Trophoblast cell (in vitro differentiated cells and primary cell): ENCODE measurements at regions not wholly inside any gene's neighbourhood (a gene's known extent, or its start where the extent isn't known, plus 50 kb on each side); places are given as distances from the start of the nearest gene placed in this dataset.
"Not testable (repeated sequence)": the region's sequence is repeated elsewhere in the genome, so short reads cannot be mapped to it uniquely, and the experiment has no call there.

Experiments used
- DNase-seq, 2 donors: peaks; one replicate each; pipeline ENCODE4 v3.0.0-alpha.2; 2016
- H2AFZ ChIP-seq: 2 replicates; pipeline ENCODE4 v1.6.1; 2013; ENCODE audit warnings: low read length, moderate library complexity, mild to moderate bottlenecking; ENCODE audit not compliant: insufficient read depth, poor library complexity
- H2AK5ac ChIP-seq: 2 replicates; pipeline ENCODE4 v1.6.1; 2013; ENCODE audit warnings: mild to moderate bottlenecking, low read length
- H2BK120ac ChIP-seq: 2 replicates; pipeline ENCODE4 v1.6.1; 2013; ENCODE audit warnings: low read length, mild to moderate bottlenecking, moderate library complexity; ENCODE audit not compliant: insufficient read depth, poor library complexity
- H2BK12ac ChIP-seq: 2 replicates; pipeline ENCODE4 v1.6.1; 2013; ENCODE audit warnings: mild to moderate bottlenecking, low read length, moderate library complexity
- H2BK5ac ChIP-seq: 2 replicates; pipeline ENCODE4 v1.6.1; 2013; ENCODE audit warnings: low read length, low read depth, moderate library complexity, mild to moderate bottlenecking; ENCODE audit not compliant: poor library complexity
- H3K14ac ChIP-seq: 2 replicates; pipeline ENCODE4 v1.6.1; 2013; ENCODE audit warnings: mild to moderate bottlenecking, low read length
- H3K18ac ChIP-seq: 2 replicates; pipeline ENCODE4 v1.6.1; 2013; ENCODE audit warnings: mild to moderate bottlenecking, low read length
- H3K23ac ChIP-seq: 2 replicates; pipeline ENCODE4 v1.6.1; 2013; ENCODE audit warnings: low read length
- H3K27ac ChIP-seq: 2 replicates; pipeline ENCODE4 v1.5.1; 2013; ENCODE audit warnings: low read depth, mild to moderate bottlenecking, inconsistent platforms, low read length, moderate library complexity
- H3K27me3 ChIP-seq: 2 replicates; pipeline ENCODE4 v1.6.1; 2013; ENCODE audit warnings: inconsistent platforms, mild to moderate bottlenecking, low read length, moderate library complexity; ENCODE audit not compliant: insufficient read depth
- H3K36me3 ChIP-seq, 2 experiments: 1 replicate in 1 of 2; 2 replicates in 1 of 2; pipeline ENCODE4 v1.6.1; 2013; ENCODE audit warnings: low read length in 2 of 2, mild to moderate bottlenecking in 2 of 2, moderate library complexity in 1 of 2; ENCODE audit not compliant: insufficient read depth in 2 of 2, control insufficient read depth in 1 of 2
- H3K4ac ChIP-seq: 2 replicates; pipeline ENCODE4 v1.6.1; 2013; ENCODE audit warnings: low read depth, mild to moderate bottlenecking, low read length, moderate library complexity
- H3K4me1 ChIP-seq, 2 experiments: 1 replicate in 1 of 2; 2 replicates in 1 of 2; pipeline ENCODE4 v1.6.1; 2013; ENCODE audit warnings: low read length in 2 of 2, mild to moderate bottlenecking in 2 of 2, moderate library complexity in 1 of 2; ENCODE audit not compliant: insufficient read depth in 2 of 2, control insufficient read depth in 1 of 2
- H3K4me2 ChIP-seq: 2 replicates; pipeline ENCODE4 v1.6.1; 2013; ENCODE audit warnings: inconsistent platforms, mild to moderate bottlenecking, low read length, moderate library complexity
- H3K4me3 ChIP-seq: 2 replicates; pipeline ENCODE4 v1.5.1; 2013; ENCODE audit warnings: mild to moderate bottlenecking, low read depth, low read length, inconsistent platforms
- H3K79me1 ChIP-seq: one replicate; pipeline ENCODE4 v1.6.1; 2013; ENCODE audit warnings: low read length
- H3K79me2 ChIP-seq: 2 replicates; pipeline ENCODE4 v1.6.1; 2013; ENCODE audit warnings: low read length, mild to moderate bottlenecking; ENCODE audit not compliant: control insufficient read depth, insufficient read depth, poor library complexity
- H3K9ac ChIP-seq: 2 replicates; pipeline ENCODE4 v1.6.1; 2013; ENCODE audit warnings: mild to moderate bottlenecking, low read length
- H3K9me3 ChIP-seq: 2 replicates; pipeline ENCODE4 v1.6.1; 2013; ENCODE audit warnings: low read depth, mild to moderate bottlenecking, control low read depth, inconsistent platforms, low read length; ENCODE audit not compliant: insufficient read depth
- H4K12ac ChIP-seq: 2 replicates; pipeline ENCODE4 v1.6.1; 2013; ENCODE audit warnings: low read depth, mild to moderate bottlenecking, low read length, moderate library complexity
- H4K8ac ChIP-seq: 2 replicates; pipeline ENCODE4 v1.6.1; 2013; ENCODE audit warnings: low read depth, mild to moderate bottlenecking, low read length, moderate library complexity
- H4K91ac ChIP-seq: one replicate; pipeline ENCODE4 v1.6.1; 2013; ENCODE audit warnings: low read depth, mild to moderate bottlenecking, low read length, moderate library complexity
- WGBS: extraction: QIAGEN DNeasy Blood & Tissue Kit; methylation state at CpG from one replicate; pipeline ENCODE4 v1.1.7; 2013; ENCODE audit warnings: missing lambda C conversion rate; ENCODE audit not compliant: insufficient read length, insufficient coverage; ENCODE audit errors: extremely low coverage; 5-methylcytosine and 5-hydroxymethylcytosine counted together

GRCh38 chr7:17420308-17421015 lies 122.0 kb downstream of the AHR start:
- not testable (repeated sequence) for H3K79me1 ChIP-seq, H3K36me3 ChIP-seq, H3K79me2 ChIP-seq, H3K27me3 ChIP-seq, H3K4me2 ChIP-seq, H3K4me1 ChIP-seq, H3K14ac ChIP-seq, H2AK5ac ChIP-seq, H2BK12ac ChIP-seq, H3K23ac ChIP-seq, H4K12ac ChIP-seq, H4K91ac ChIP-seq, H3K18ac ChIP-seq, H3K4me3 ChIP-seq, H2BK120ac ChIP-seq, DNase-seq, H2BK5ac ChIP-seq, H3K9ac ChIP-seq, H3K4ac ChIP-seq, H2AFZ ChIP-seq, H3K9me3 ChIP-seq, H4K8ac ChIP-seq, H3K27ac ChIP-seq
- WGBS: no CpG with 5 or more reads among the region's 7 CpGs

- H2BK120ac ChIP-seq: no peak overlapping the region
- H4K8ac ChIP-seq: no peak overlapping the region
- no peak overlapping the region for H3K23ac ChIP-seq
- H2BK12ac ChIP-seq: no peak overlapping the region
- no peak overlapping the region for H3K4me2 ChIP-seq
- no peaks in the 10 kb centered on the region for H3K36me3 ChIP-seq
- no peak overlapping the region for H4K12ac ChIP-seq
- no peaks in the 10 kb centered on the region for H3K79me2 ChIP-seq
- WGBS: no CpG with 5 or more reads among the region's 4 CpGs
- H3K9me3 ChIP-seq: no peaks in the 10 kb centered on the region
- no peak for DNase-seq
- H3K14ac ChIP-seq: no peak overlapping the region
- H3K4me1 ChIP-seq: peaks cover 3 to 6% of the 10 kb centered on the region in 2 experiments
- no peak overlapping the region for H3K27ac ChIP-seq
- no peaks in the 10 kb centered on the region for H3K79me1 ChIP-seq
- no peak overlapping the region for H2AK5ac ChIP-seq
- H4K91ac ChIP-seq: no peak overlapping the region
- H3K4me3 ChIP-seq: no peak overlapping the region
- H3K9ac ChIP-seq: no peak overlapping the region
- no peaks in the 10 kb centered on the region for H3K27me3 ChIP-seq
- no peak overlapping the region for H3K18ac ChIP-seq
- no peak overlapping the region for H3K4ac ChIP-seq
- no peak overlapping the region for H2AFZ ChIP-seq
- H2BK5ac ChIP-seq: no peak overlapping the region
These were observed 123.5 kb downstream of the AHR start for GRCh38 chr7:17421941-17422340.

- Histone ChIP-seq H2BK120ac (no peak overlapping the region), H3K4me2 (no peak overlapping the region), H3K27me3 (no peaks in the 10 kb centered on the region), H4K12ac (no peak overlapping the region), H2BK12ac (no peak overlapping the region), H3K4me3 (no peak overlapping the region), H3K36me3 (no peaks in the 10 kb centered on the region), H4K91ac (no peak overlapping the region), H2AK5ac (no peak overlapping the region), H3K4me1 (peaks cover 3 to 6% of the 10 kb centered on the region in 2 experiments), H2BK5ac (no peak overlapping the region), H3K79me1 (no peaks in the 10 kb centered on the region), H3K14ac (no peak overlapping the region), H3K9me3 (no peaks in the 10 kb centered on the region), H3K18ac (no peak overlapping the region), H4K8ac (no peak overlapping the region), H3K79me2 (no peaks in the 10 kb centered on the region), H3K9ac (no peak overlapping the region), H2AFZ (no peak overlapping the region), H3K23ac (no peak overlapping the region), H3K27ac (no peak overlapping the region), H3K4ac (no peak overlapping the region)
- no peak for DNase-seq
- WGBS: no CpG with 5 or more reads among the region's 2 CpGs
These were observed 124.5 kb downstream of the AHR start for GRCh38 chr7:17422966-17423365.

GRCh38 chr7:17427924-17428323 lies 129.5 kb downstream of the AHR start:
- Histone ChIP-seq H3K4ac (no peak overlapping the region), H3K79me2 (no peaks in the 10 kb centered on the region), H2AFZ (no peak overlapping the region), H3K36me3 (no peaks in the 10 kb centered on the region), H2BK5ac (no peak overlapping the region), H3K9me3 (peaks cover 5% of the 10 kb centered on the region), H3K18ac (no peak overlapping the region), H3K79me1 (no peaks in the 10 kb centered on the region), H3K27me3 (no peaks in the 10 kb centered on the region), H3K9ac (no peak overlapping the region), H3K4me1 (no peaks in the 10 kb centered on the region), H3K23ac (no peak overlapping the region), H3K4me2 (no peak overlapping the region), H4K8ac (no peak overlapping the region), H3K14ac (no peak overlapping the region), H2BK12ac (no peak overlapping the region), H2BK120ac (no peak overlapping the region), H4K12ac (no peak overlapping the region), H4K91ac (no peak overlapping the region), H3K27ac (no peak overlapping the region), H2AK5ac (no peak overlapping the region), H3K4me3 (no peak overlapping the region)
- DNase-seq: no peak
